Brain microvascular endothelial cell (primary cell): ENCODE measurements at regions not wholly inside any gene's neighbourhood (a gene's known extent, or its start where the extent isn't known, plus 50 kb on each side); places are given as distances from the start of the nearest gene placed in this dataset.

Experiments used
- DNase-seq: peaks from one replicate; pipeline ENCODE4 v3.0.0-alpha.2; 2020
- H3K27ac ChIP-seq: fragments of 250-450 bp; sonication (Bioruptor Pico); 2 replicates; pipeline ENCODE4 v1.5.1; 2020; ENCODE audit warnings: mild to moderate bottlenecking, moderate library complexity
- H3K27me3 ChIP-seq: fragments of 250-450 bp; sonication (Bioruptor Pico); replicated peaks from 2 replicates; pipeline ENCODE4 v1.5.1; 2020; ENCODE audit warnings: mild to moderate bottlenecking
- H3K36me3 ChIP-seq: fragments of 250-450 bp; sonication (Bioruptor Pico); replicated peaks from 2 replicates; pipeline ENCODE4 v1.5.1; 2020; ENCODE audit warnings: mild to moderate bottlenecking
- H3K4me3 ChIP-seq: 2 replicates; pipeline ENCODE4 v1.5.1; 2011; ENCODE audit warnings: low read depth, mild to moderate bottlenecking, control low read depth, low read length, moderate library complexity
- CTCF ChIP-seq: IDR thresholded peaks from 2 replicates; pipeline ENCODE4 v1.5.1; 2011; ENCODE audit warnings: low read depth, mild to moderate bottlenecking, moderate library complexity, low read length, control low read depth, inconsistent platforms; ENCODE audit errors: missing control alignments
- in situ Hi-C: cut with HindIII; loops from 2 replicates; pipeline ENCODE4 v1.10.0; 2017; ENCODE audit warnings: low sequenced_read_pairs, low pct_ligation_motif_present

- no peaks in the 10 kb centered on the region for H3K36me3 ChIP-seq
- DNase-seq = peak; percentile 52
- no peak overlapping the region for H3K4me3 ChIP-seq
- in situ Hi-C loops = no loop called here
- H3K27me3 ChIP-seq = no peaks in the 10 kb centered on the region
- no peak overlapping the region for H3K27ac ChIP-seq
- peak; percentile 73 for TF ChIP-seq CTCF
Measured at GRCh38 chr2:206392118-206392517, 51.2 kb upstream of the ADAM23 start.
